SK-N-SH (cell line): ENCODE measurements at regions not wholly inside any gene's neighbourhood (a gene's known extent, or its start where the extent isn't known, plus 50 kb on each side); places are given as distances from the start of the nearest gene placed in this dataset.

Source experiments
- CTCF ChIA-PET: fragments of 300-600, 350-600 bp; formaldehyde crosslinking; extraction: SDS; loops from one replicate; lab custom pipeline; 2021; lab: Yijun Ruan, JAX
- POLR2A ChIA-PET: fragments of 350-600 bp; sonication (Branson Sonifier 250); formaldehyde crosslinking; extraction: SDS; loops from one replicate; lab custom pipeline; 2020; ENCODE audit warnings: antibody characterized with exemption, inconsistent platforms; lab: Yijun Ruan, JAX
- DNase-seq: peaks from one replicate; pipeline ENCODE4 v3.0.0; 2012
- H2AFZ ChIP-seq: fragments of 200-600 bp; sonication (generic); 2 replicates; pipeline ENCODE4 v1.8.1; 2016; ENCODE audit warnings: antibody characterized with exemption, mild to moderate bottlenecking, low read depth
- H3F3A ChIP-seq: fragments of 200-600 bp; sonication (generic); replicated peaks from 2 replicates; pipeline ENCODE3; 2016; ENCODE audit warnings: antibody characterized with exemption, mild to moderate bottlenecking; ENCODE audit not compliant: insufficient read depth
- H3K27ac ChIP-seq, 2 experiments: fragments of 200-500 bp in 1 of 2; fragments of 200-600 bp in 1 of 2; sonication (Bioruptor generic) in 1 of 2; sonication (generic), shearing (Covaris generic) in 1 of 2; 2 replicates each; pipeline versions ENCODE4 v1.5.1 to v1.6.1; 2014 to 2016; ENCODE audit warnings: low read depth in 2 of 2, inconsistent platforms in 1 of 2, low read length in 1 of 2, mild to moderate bottlenecking in 1 of 2, mixed read lengths in 1 of 2
- H3K27me3 ChIP-seq: fragments of 200-600 bp; sonication (generic), shearing (Covaris generic); 2 replicates; pipeline ENCODE4 v1.6.1; 2016; ENCODE audit warnings: mixed run types; ENCODE audit not compliant: insufficient read depth
- H3K36me3 ChIP-seq, 2 experiments: fragments of 200-500 bp in 1 of 2; fragments of 200-600 bp in 1 of 2; sonication (Bioruptor generic) in 1 of 2; sonication (generic) in 1 of 2; replicated peaks in 1 of 2; 2 replicates each; pipeline versions ENCODE3 to v1.5.1; 2014 to 2016; ENCODE audit warnings: low read length in 1 of 2, mild to moderate bottlenecking in 1 of 2; ENCODE audit not compliant: insufficient read depth in 2 of 2, control insufficient read depth in 1 of 2
- H3K4me1 ChIP-seq, 2 experiments: fragments of 200-500 bp in 1 of 2; fragments of 200-600 bp in 1 of 2; sonication (Bioruptor generic) in 1 of 2; sonication (generic), shearing (Covaris generic) in 1 of 2; 2 replicates each; pipeline versions ENCODE4 v1.5.1 to v1.6.1; 2014 to 2016; ENCODE audit warnings: low read depth in 1 of 2, low read length in 1 of 2, mixed run types in 1 of 2; ENCODE audit not compliant: insufficient read depth in 2 of 2, control insufficient read depth in 1 of 2
- H3K4me2 ChIP-seq: fragments of 200-600 bp; sonication (generic), shearing (Covaris generic); 2 replicates; pipeline ENCODE4 v1.6.1; 2017; ENCODE audit warnings: mixed run types
- H3K4me3 ChIP-seq, 2 experiments: fragments of 200-500 bp in 1 of 2; fragments of 200-600 bp in 1 of 2; sonication (Bioruptor generic) in 1 of 2; sonication (generic), shearing (Covaris generic) in 1 of 2; 2 replicates each; pipeline versions ENCODE4 v1.5.1 to v1.8.1; 2014 to 2016; ENCODE audit warnings: low read depth in 2 of 2, inconsistent platforms in 1 of 2, low read length in 1 of 2, mild to moderate bottlenecking in 1 of 2, mixed read lengths in 1 of 2, moderate library complexity in 1 of 2
- H3K79me2 ChIP-seq: fragments of 200-600 bp; sonication (generic); 2 replicates; pipeline ENCODE4 v1.8.1; 2017; ENCODE audit warnings: mild to moderate bottlenecking; ENCODE audit not compliant: insufficient read depth
- H3K9ac ChIP-seq: fragments of 200-600 bp; sonication (generic); 2 replicates; pipeline ENCODE4 v1.6.1; 2017; ENCODE audit warnings: mixed run types
- H3K9me2 ChIP-seq: fragments of 200-600 bp; sonication (generic); 2 replicates; pipeline ENCODE4 v1.6.1; 2017; ENCODE audit warnings: mixed run types
- H3K9me3 ChIP-seq: fragments of 200-600 bp; sonication (generic); 2 replicates; pipeline ENCODE4 v1.6.1; 2017; ENCODE audit warnings: mixed run types, mild to moderate bottlenecking, moderate library complexity
- H4K20me1 ChIP-seq: fragments of 200-600 bp; sonication (generic); 2 replicates; pipeline ENCODE4 v1.6.1; 2017; ENCODE audit warnings: mild to moderate bottlenecking, mixed run types; ENCODE audit not compliant: insufficient read depth
- ELF1 ChIP-seq: IDR thresholded peaks from 2 replicates; pipeline ENCODE4 v1.4.0; 2012
- EZH2phosphoT487 ChIP-seq: fragments of 200-600 bp; sonication (generic); IDR thresholded peaks from 2 replicates; pipeline ENCODE4 v1.6.1; 2017; ENCODE audit warnings: low read depth, mixed run types, mild to moderate bottlenecking, antibody characterized with exemption, moderate library complexity, borderline replicate concordance
- FOSL2 ChIP-seq: IDR thresholded peaks from 2 replicates; pipeline ENCODE4 v1.4.0; 2012; ENCODE audit warnings: low read depth, mild to moderate bottlenecking, moderate library complexity, borderline replicate concordance
- FOXJ3 ChIP-seq: sonication (generic); formaldehyde crosslinking; IDR thresholded peaks from 2 replicates; pipeline ENCODE4 v1.5.1; 2020; ENCODE audit warnings: mild to moderate bottlenecking, missing genetic modification reagents
- FOXM1 ChIP-seq: IDR thresholded peaks from 2 replicates; pipeline ENCODE4 v1.4.0; 2012; ENCODE audit warnings: low read depth, mild to moderate bottlenecking
- JUND ChIP-seq: IDR thresholded peaks from 2 replicates; pipeline ENCODE4 v1.4.0; 2012
- MXI1 ChIP-seq: IDR thresholded peaks from 2 replicates; pipeline ENCODE4 v1.6.1; 2012; ENCODE audit warnings: mild to moderate bottlenecking, low read depth, low read length, improper control_type of control experiment
- RFX5 ChIP-seq: IDR thresholded peaks from 2 replicates; pipeline ENCODE4 v1.6.1; 2012; ENCODE audit warnings: mild to moderate bottlenecking, improper control_type of control experiment, low read length
- SIN3A ChIP-seq: IDR thresholded peaks from 2 replicates; pipeline ENCODE4 v1.6.1; 2012; ENCODE audit warnings: low read depth, mild to moderate bottlenecking, low read length, moderate library complexity, borderline replicate concordance
- SMC3 ChIP-seq: IDR thresholded peaks from 2 replicates; pipeline ENCODE4 v1.6.1; 2012; ENCODE audit warnings: low read depth, low read length, improper control_type of control experiment
- TAF1 ChIP-seq: IDR thresholded peaks from 2 replicates; pipeline ENCODE4 v1.6.1; 2012; ENCODE audit warnings: low read depth, mild to moderate bottlenecking, low read length, moderate library complexity, borderline replicate concordance
- WGBS: methylation state at CpG from one replicate; pipeline ENCODE4 v1.1.6; 2017; ENCODE audit warnings: low lambda C conversion rate; 5-methylcytosine and 5-hydroxymethylcytosine counted together
- TF ChIP-seq, protein P1 (sequence below): fragments of 150-350 bp; IDR thresholded peaks from 2 replicates; pipeline ENCODE4 v1.6.1; 2016; ENCODE audit warnings: mild to moderate bottlenecking, low read depth, low read length
- TF ChIP-seq, protein P2 (sequence below): fragments of 150-350 bp; IDR thresholded peaks from 2 replicates; pipeline ENCODE4 v1.6.1; 2017; ENCODE audit warnings: antibody characterized with exemption, low read length, low read depth, borderline replicate concordance
- TF ChIP-seq, protein P3 (sequence below): IDR thresholded peaks from 2 replicates; pipeline ENCODE4 v1.4.0; 2012; ENCODE audit warnings: low read depth, borderline replicate concordance
- TF ChIP-seq, protein P4 (sequence below): IDR thresholded peaks from 2 replicates; pipeline ENCODE4; 2012

DNA sequence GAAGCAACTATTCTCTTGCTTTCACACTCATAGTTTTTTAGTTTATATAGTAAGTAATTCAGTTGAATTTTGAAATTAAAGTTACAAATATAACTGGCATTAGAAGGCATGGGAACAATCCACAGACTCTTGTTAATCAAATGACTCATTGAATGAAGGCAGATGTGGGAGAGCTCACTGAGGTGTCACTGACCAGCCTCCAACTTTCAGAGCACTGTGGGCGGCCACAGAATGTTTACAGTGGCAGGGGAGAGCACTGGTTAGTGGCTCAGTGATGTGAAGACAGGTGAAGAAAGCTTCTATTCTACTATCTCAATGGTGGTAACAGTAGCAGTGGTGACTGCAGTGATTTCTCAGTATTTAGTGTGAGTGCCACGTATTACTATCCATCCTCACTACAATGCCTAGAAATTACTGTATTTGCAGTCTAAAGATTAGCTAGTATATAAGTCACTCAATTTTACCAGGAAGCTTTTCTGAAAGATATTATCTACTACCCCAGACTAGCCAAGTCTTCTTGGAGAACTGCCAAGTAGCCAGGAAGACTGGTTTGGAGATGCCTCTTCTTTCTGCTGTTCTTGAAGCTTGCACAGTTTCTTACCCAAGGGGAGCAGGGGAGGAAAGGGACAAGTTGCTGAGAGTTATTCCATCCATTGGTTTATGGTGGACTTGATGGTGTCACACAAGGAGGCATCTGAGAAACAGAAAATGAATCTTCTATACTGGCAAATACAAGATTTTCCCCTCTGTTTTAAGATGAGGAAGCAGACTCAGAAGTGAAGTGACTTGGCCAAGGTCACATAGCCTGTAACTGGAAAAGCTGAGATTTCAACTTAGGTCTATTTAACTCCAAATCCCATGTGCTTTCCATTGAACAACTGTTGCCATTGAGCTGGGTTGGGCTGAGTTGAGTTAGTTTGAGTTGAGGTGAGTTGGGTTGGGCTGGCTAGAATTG is 231.2 kb downstream of the ANKRD60 start (continued):
- no peak for TF ChIP-seq MXI1
- TF ChIP-seq TAF1: no peak
- TF ChIP-seq, protein P1, sequence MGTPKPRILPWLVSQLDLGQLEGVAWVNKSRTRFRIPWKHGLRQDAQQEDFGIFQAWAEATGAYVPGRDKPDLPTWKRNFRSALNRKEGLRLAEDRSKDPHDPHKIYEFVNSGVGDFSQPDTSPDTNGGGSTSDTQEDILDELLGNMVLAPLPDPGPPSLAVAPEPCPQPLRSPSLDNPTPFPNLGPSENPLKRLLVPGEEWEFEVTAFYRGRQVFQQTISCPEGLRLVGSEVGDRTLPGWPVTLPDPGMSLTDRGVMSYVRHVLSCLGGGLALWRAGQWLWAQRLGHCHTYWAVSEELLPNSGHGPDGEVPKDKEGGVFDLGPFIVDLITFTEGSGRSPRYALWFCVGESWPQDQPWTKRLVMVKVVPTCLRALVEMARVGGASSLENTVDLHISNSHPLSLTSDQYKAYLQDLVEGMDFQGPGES: no peak
- TF ChIP-seq, protein P2, sequence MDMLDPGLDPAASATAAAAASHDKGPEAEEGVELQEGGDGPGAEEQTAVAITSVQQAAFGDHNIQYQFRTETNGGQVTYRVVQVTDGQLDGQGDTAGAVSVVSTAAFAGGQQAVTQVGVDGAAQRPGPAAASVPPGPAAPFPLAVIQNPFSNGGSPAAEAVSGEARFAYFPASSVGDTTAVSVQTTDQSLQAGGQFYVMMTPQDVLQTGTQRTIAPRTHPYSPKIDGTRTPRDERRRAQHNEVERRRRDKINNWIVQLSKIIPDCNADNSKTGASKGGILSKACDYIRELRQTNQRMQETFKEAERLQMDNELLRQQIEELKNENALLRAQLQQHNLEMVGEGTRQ: no peak
- TF ChIP-seq JUND: peak; percentile 7; the same call in 1 of the 2 replicates
- TF ChIP-seq, protein P3, sequence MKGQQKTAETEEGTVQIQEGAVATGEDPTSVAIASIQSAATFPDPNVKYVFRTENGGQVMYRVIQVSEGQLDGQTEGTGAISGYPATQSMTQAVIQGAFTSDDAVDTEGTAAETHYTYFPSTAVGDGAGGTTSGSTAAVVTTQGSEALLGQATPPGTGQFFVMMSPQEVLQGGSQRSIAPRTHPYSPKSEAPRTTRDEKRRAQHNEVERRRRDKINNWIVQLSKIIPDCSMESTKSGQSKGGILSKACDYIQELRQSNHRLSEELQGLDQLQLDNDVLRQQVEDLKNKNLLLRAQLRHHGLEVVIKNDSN: no peak
- no peak for TF ChIP-seq FOXM1
- TF ChIP-seq SMC3: no peak
- no peak for TF ChIP-seq FOXJ3 (CRISPR knock-in tag)

DNA sequence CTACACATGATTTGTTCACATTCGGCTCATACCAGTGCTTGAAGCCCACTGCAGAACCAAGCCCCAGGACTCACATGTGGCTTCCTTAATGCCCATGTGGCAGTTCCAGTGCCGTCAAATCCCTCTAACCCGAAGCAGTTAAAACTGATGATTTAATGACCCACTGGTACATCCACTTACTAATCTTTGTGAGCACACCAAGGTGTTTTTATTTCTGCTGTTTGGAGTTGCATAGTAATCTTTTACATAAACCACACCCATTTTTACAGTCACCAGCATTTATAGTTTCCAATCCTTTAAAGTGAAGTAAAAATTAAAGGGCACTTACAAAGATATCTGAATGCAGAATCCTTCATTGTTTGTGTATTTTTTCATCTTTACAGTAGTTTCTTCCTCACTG is 232.0 kb downstream of the ANKRD60 start:
- peak overlapping the region; percentile 18; the same call in 1 of the 2 replicates for H3K4me2 ChIP-seq
- WGBS: 81% methylated on average over 3 of the region's 3 CpGs

More for the DNA sequence above, 232.0 kb downstream of the ANKRD60 start:
- TF ChIP-seq ELF1 (no peak), FOXJ3 (CRISPR knock-in tag) (no peak), FOSL2 (no peak), EZH2phosphoT487 (no peak), SIN3A (no peak), RFX5 (no peak)
- TF ChIP-seq, protein P2: no peak
- TF ChIP-seq, protein P4, sequence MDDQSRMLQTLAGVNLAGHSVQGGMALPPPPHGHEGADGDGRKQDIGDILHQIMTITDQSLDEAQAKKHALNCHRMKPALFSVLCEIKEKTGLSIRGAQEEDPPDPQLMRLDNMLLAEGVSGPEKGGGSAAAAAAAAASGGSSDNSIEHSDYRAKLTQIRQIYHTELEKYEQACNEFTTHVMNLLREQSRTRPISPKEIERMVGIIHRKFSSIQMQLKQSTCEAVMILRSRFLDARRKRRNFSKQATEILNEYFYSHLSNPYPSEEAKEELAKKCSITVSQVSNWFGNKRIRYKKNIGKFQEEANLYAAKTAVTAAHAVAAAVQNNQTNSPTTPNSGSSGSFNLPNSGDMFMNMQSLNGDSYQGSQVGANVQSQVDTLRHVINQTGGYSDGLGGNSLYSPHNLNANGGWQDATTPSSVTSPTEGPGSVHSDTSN: no peak
- H3K9me3 ChIP-seq: no peaks in the 10 kb centered on the region
- H3K27ac ChIP-seq: peak overlapping the region; percentile 48 to 71
- CTCF ChIA-PET: no interaction called here
- H3K36me3 ChIP-seq: no peaks in the 10 kb centered on the region
- no peaks in the 10 kb centered on the region for H3K79me2 ChIP-seq
- no peak for DNase-seq
- H3K4me3 ChIP-seq: no peak overlapping the region
- H3K27me3 ChIP-seq: no peaks in the 10 kb centered on the region
- peaks cover 12% of the 10 kb centered on the region for H3F3A ChIP-seq
- POLR2A ChIA-PET: no interaction called here
- H3K9me2 ChIP-seq: no peaks in the 10 kb centered on the region
- H3K9ac ChIP-seq: peak overlapping the region; percentile 6; the same call in 1 of the 2 replicates
- no peaks in the 10 kb centered on the region for H4K20me1 ChIP-seq
- no peak overlapping the region for H2AFZ ChIP-seq
- peaks cover 4 to 78% of the 10 kb centered on the region in 2 experiments; a peak in 3 of 4 replicates for H3K4me1 ChIP-seq
